Fibroblast of mammary gland (primary cell): ENCODE measurements at regions not wholly inside any gene's neighbourhood (a gene's known extent, or its start where the extent isn't known, plus 50 kb on each side); places are given as distances from the start of the nearest gene placed in this dataset.

Source experiments
- DNase-seq: peaks from one replicate; pipeline ENCODE4 v3.0.0-alpha.2; 2010; ENCODE audit warnings: low read depth
- H3K4me3 ChIP-seq: 2 replicates; pipeline ENCODE4 v1.5.1; 2011; ENCODE audit warnings: low read depth, mild to moderate bottlenecking, low read length, moderate library complexity; ENCODE audit not compliant: control insufficient read depth
- TF ChIP-seq, protein P1 (sequence below): conservative IDR thresholded peaks from 2 replicates; pipeline ENCODE4 v1.5.1; 2011; ENCODE audit warnings: low read depth, low read length, inconsistent platforms; ENCODE audit not compliant: control insufficient read depth, insufficient read depth

DNA sequence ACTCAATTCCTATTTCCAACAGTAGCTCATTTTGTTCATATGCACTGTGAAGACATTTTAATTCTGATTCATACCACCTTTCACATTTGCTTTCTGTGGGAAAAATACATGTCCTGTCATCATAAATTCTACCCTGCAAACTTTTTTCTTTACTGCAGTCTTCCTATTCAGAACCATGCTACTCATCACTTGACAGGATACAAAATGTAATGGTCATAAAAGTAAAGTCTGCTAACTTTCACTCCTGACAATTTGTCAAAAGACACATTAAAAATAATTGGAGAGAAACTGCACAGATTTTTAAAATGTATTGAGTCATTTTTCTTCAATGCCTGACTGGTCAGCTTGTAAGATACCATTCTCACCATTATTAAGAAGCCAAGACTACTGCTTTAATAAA, 1817.1 kb downstream of the BRINP3 start:
- TF ChIP-seq, protein P1, sequence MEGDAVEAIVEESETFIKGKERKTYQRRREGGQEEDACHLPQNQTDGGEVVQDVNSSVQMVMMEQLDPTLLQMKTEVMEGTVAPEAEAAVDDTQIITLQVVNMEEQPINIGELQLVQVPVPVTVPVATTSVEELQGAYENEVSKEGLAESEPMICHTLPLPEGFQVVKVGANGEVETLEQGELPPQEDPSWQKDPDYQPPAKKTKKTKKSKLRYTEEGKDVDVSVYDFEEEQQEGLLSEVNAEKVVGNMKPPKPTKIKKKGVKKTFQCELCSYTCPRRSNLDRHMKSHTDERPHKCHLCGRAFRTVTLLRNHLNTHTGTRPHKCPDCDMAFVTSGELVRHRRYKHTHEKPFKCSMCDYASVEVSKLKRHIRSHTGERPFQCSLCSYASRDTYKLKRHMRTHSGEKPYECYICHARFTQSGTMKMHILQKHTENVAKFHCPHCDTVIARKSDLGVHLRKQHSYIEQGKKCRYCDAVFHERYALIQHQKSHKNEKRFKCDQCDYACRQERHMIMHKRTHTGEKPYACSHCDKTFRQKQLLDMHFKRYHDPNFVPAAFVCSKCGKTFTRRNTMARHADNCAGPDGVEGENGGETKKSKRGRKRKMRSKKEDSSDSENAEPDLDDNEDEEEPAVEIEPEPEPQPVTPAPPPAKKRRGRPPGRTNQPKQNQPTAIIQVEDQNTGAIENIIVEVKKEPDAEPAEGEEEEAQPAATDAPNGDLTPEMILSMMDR: no peak
- DNase-seq: no peak
- H3K4me3 ChIP-seq: no peak overlapping the region

DNA sequence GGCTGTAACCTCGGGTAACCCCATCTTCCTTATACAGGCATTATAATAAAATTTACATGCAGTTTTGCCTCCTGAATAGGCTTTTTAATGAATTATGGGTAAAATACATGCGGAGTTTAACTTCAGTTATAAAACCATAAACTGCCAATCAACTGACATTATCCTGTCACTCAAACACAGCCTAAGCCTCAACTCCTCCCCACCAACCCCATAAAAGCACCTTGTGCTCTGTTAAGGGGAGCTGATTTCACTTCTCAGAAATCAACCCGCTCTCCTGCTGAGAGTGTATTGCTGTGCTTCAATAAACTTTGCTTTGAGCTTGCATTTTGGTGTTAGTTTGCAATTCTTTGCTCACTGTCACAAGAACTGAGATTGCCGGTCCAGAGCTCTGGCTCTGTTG, 1812.2 kb downstream of the BRINP3 start:
- DNase-seq: no peak
- no peak overlapping the region for H3K4me3 ChIP-seq

GRCh38 chr1:188668083-188668482, 1809.6 kb downstream of the BRINP3 start:
- TF ChIP-seq, protein P1: no peak
- no peak for DNase-seq
- no peak overlapping the region for H3K4me3 ChIP-seq

More for the DNA sequence above, 1812.2 kb downstream of the BRINP3 start:
- TF ChIP-seq, protein P1: no peak

DNA sequence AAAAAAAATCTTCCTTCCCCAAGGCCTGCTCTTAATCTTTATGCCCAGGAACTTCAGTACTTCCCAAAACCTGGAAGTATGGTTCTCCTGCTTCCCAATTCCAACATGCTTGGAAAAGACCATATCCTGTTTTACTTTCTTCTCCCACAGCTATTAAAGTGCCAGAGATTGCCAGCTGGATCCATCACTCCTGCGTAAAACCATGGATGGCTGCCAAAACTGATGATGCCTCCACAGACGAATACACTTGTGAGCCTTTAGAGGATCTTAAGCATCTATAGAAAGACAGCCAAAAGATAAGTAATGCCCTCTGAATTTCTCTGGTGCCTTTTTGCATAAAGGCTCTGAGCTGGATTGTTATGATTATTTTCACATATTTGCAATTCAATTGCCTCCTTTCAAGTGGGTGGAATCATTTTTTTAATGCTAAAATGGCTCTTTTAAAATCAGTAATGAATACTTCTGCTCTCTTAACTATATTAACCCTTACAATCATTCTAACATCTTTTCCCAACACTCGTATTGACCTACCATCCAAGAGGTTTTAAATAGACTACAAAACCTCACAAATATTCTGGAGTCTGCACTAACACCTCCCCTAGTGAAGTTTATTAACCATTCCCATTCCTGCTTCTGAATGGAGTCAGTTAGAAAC, 1807.8 kb downstream of the BRINP3 start:
- TF ChIP-seq, protein P1: no peak

GRCh38 chr1:188670837-188671236, 1806.8 kb downstream of the BRINP3 start:
- TF ChIP-seq, protein P1: no peak
- DNase-seq: no peak
- H3K4me3 ChIP-seq: no peak overlapping the region

More for the DNA sequence above, 1807.8 kb downstream of the BRINP3 start:
- H3K4me3 ChIP-seq: no peak overlapping the region
- no peak for DNase-seq

- TF ChIP-seq, protein P1: no peak
- no peak for DNase-seq
- no peak overlapping the region for H3K4me3 ChIP-seq
Measured at GRCh38 chr1:188672153-188672552, 1805.5 kb downstream of the BRINP3 start.

GRCh38 chr1:188689542-188689941, 1788.1 kb downstream of the BRINP3 start:
- DNase-seq: no peak

More at GRCh38 chr1:188689542-188689941, 1788.1 kb downstream of the BRINP3 start:
- no peak overlapping the region for H3K4me3 ChIP-seq
- TF ChIP-seq, protein P1: no peak
